HepG2 (cell line): ENCODE measurements at regions not wholly inside any gene's neighbourhood (a gene's known extent, or its start where the extent isn't known, plus 50 kb on each side); places are given as distances from the start of the nearest gene placed in this dataset.

Experiments
- ATAC-seq: fragments of 200-7000 bp; cut with Tn5 transposase; 3 replicates; pipeline ENCODE4 v1.9.1; 2020; ENCODE audit warnings: mild to moderate bottlenecking, moderate library complexity
- BruUV-seq: library from RNA; stranded (reverse); fragments of 400-500 nt; replicated peaks from 2 replicates; lab custom pipeline; 2021; lab: Mats Ljungman, UMichigan
- CTCF ChIA-PET: fragments of 300-600 bp; formaldehyde crosslinking; extraction: SDS; loops from one replicate; lab custom pipeline; 2021; ENCODE audit warnings: low total read pairs, inconsistent platforms, low intra/inter-chr PET ratio; lab: Yijun Ruan, JAX
- POLR2A ChIA-PET: fragments of 350-600 bp; sonication (Branson Sonifier 250); formaldehyde crosslinking; loops from one replicate; lab custom pipeline; 2020; ENCODE audit warnings: antibody characterized with exemption, inconsistent platforms; lab: Yijun Ruan, JAX
- DNase-seq: peaks from one replicate; pipeline ENCODE4 v3.0.0-alpha.2; 2015; ENCODE audit warnings: low spot score
- FAIRE-seq: peaks from 3 replicates; lab custom pipeline; 2011; peaks lifted over from hg19 to GRCh38; lab: Jason Lieb, UNC
- H2AFZ ChIP-seq: one replicate; pipeline ENCODE4 v1.6.1; 2011; ENCODE audit warnings: low read length, inconsistent platforms
- H3K27ac ChIP-seq: fragments of 300-600 bp; 3 replicates; pipeline ENCODE4 v1.8.0; 2011; ENCODE audit warnings: mixed run types, mild to moderate bottlenecking, mixed read lengths, low read length, inconsistent platforms; ENCODE audit not compliant: insufficient read depth; ENCODE audit errors: extremely low read length
- H3K27me3 ChIP-seq, 2 experiments: fragments of 200-600 bp in 1 of 2; 2 replicates in 1 of 2; 3 replicates in 1 of 2; pipeline versions ENCODE4 v1.6.0 to v1.8.0; 2011; ENCODE audit warnings: low read length in 2 of 2, mild to moderate bottlenecking in 2 of 2, moderate library complexity in 2 of 2, inconsistent platforms in 1 of 2; ENCODE audit not compliant: insufficient read depth in 2 of 2, control insufficient read depth in 1 of 2
- H3K36me3 ChIP-seq, 2 experiments: fragments of 200-600 bp in 1 of 2; replicated peaks in 1 of 2; 2 replicates in 1 of 2; 3 replicates in 1 of 2; pipeline versions ENCODE4 v1.5.1 to v1.8.0; 2011; ENCODE audit warnings: low read length in 2 of 2, inconsistent platforms in 1 of 2; ENCODE audit not compliant: insufficient read depth in 2 of 2, control insufficient read depth in 1 of 2
- H3K4me1 ChIP-seq: 2 replicates; pipeline ENCODE4 v1.5.1; 2012; ENCODE audit warnings: low read length, inconsistent platforms; ENCODE audit not compliant: insufficient read depth
- H3K4me2 ChIP-seq: 2 replicates; pipeline ENCODE4 v1.6.0; 2011; ENCODE audit warnings: low read depth, low read length, inconsistent platforms
- H3K4me3 ChIP-seq, 3 experiments: fragments of 200-600 bp in 1 of 3; sonication (generic), shearing (Covaris generic) in 1 of 3; replicated peaks in 1 of 3; 2 replicates each; pipeline ENCODE4 v1.5.1; 2011 to 2016; ENCODE audit warnings: low read length in 3 of 3, inconsistent platforms in 2 of 3, low read depth in 2 of 3, mild to moderate bottlenecking in 2 of 3, control low read depth in 1 of 3, mixed read lengths in 1 of 3; ENCODE audit not compliant: insufficient read depth in 1 of 3
- H3K79me2 ChIP-seq: one replicate; pipeline ENCODE4 v1.6.1; 2011; ENCODE audit warnings: low read length, inconsistent platforms; ENCODE audit not compliant: insufficient read depth
- H3K9ac ChIP-seq: 2 replicates; pipeline ENCODE4 v1.6.0; 2011; ENCODE audit warnings: mild to moderate bottlenecking, low read depth, low read length, inconsistent platforms; ENCODE audit not compliant: insufficient read depth
- H3K9me3 ChIP-seq: 2 replicates; pipeline ENCODE4 v1.5.1; 2012; ENCODE audit warnings: mild to moderate bottlenecking, low read length
- H4K20me1 ChIP-seq: 2 replicates; pipeline ENCODE4 v1.6.0; 2011; ENCODE audit warnings: inconsistent platforms, mild to moderate bottlenecking, low read length, moderate library complexity; ENCODE audit not compliant: insufficient read depth
- CBX5 ChIP-seq: sonication (generic); formaldehyde crosslinking; IDR thresholded peaks from 2 replicates; pipeline ENCODE4 v1.4.0; 2020; ENCODE audit warnings: missing genetic modification reagents, borderline replicate concordance
- CSRNP1 ChIP-seq: sonication (generic); formaldehyde crosslinking; IDR thresholded peaks from 2 replicates; pipeline ENCODE4 v1.8.1; 2023; ENCODE audit warnings: mild to moderate bottlenecking, missing genetic modification reagents
- KDM6A ChIP-seq: IDR thresholded peaks from 2 replicates; pipeline ENCODE4 v1.6.1; 2016; ENCODE audit warnings: low read depth
- MAFF ChIP-seq: IDR thresholded peaks from 2 replicates; pipeline ENCODE4 v1.6.1; 2011; ENCODE audit warnings: low read depth, low read length, improper control_type of control experiment
- MAFK ChIP-seq, 2 experiments: IDR thresholded peaks in 1 of 2; conservative IDR thresholded peaks in 1 of 2; 2 replicates each; pipeline ENCODE4 v1.6.1; 2011; ENCODE audit warnings: improper control_type of control experiment in 2 of 2, low read length in 2 of 2
- RBFOX2 ChIP-seq: fragments of 200-400 bp; formaldehyde crosslinking; IDR thresholded peaks from 2 replicates; pipeline ENCODE4 v1.6.1; 2017; ENCODE audit warnings: low read depth, mild to moderate bottlenecking, low read length
- TRIM22 ChIP-seq: fragments of 450-650 bp; IDR thresholded peaks from 2 replicates; pipeline ENCODE4 v1.6.1; 2017
- ZMYM3 ChIP-seq: sonication (generic); formaldehyde crosslinking; IDR thresholded peaks from 2 replicates; pipeline ENCODE4 v1.5.1; 2020; ENCODE audit warnings: mild to moderate bottlenecking, missing genetic modification reagents
- ZNF513 ChIP-seq: sonication (generic); formaldehyde crosslinking; conservative IDR thresholded peaks from 2 replicates; pipeline ENCODE4 v1.5.0; 2020; ENCODE audit warnings: missing genetic modification reagents
- ZNF530 ChIP-seq: sonication (generic); formaldehyde crosslinking; IDR thresholded peaks from 2 replicates; pipeline ENCODE4 v1.5.0; 2020; ENCODE audit warnings: low read depth, mild to moderate bottlenecking, missing genetic modification reagents
- ZNF687 ChIP-seq: sonication (generic); formaldehyde crosslinking; IDR thresholded peaks from 2 replicates; pipeline ENCODE4 v1.5.1; 2020; ENCODE audit warnings: mild to moderate bottlenecking, missing genetic modification reagents, moderate library complexity
- WGBS: methylation state at CpG from one replicate; pipeline ENCODE4 v1.1.6; 2017; ENCODE audit warnings: low lambda C conversion rate; 5-methylcytosine and 5-hydroxymethylcytosine counted together
- in situ Hi-C: cut with HindIII; loops from 2 replicates; pipeline ENCODE4 v1.10.0; 2017; ENCODE audit warnings: low pct_unique_long_range_greater_than_20kb; ENCODE audit not compliant: extremely low pct_ligation_motif_present
- intact Hi-C: fragments of 100-400 bp; cut with micrococcal nuclease; formaldehyde crosslinking; loops from one replicate; pipeline ENCODE4 v1.10.0; 2022; ENCODE audit not compliant: unreplicated experiment

- no peak for TF ChIP-seq ZNF687 (CRISPR knock-in tag)
- no peak for TF ChIP-seq KDM6A (CRISPR knock-in tag)
- no peak for TF ChIP-seq ZNF513 (CRISPR knock-in tag)
- no peak for TF ChIP-seq ZMYM3 (CRISPR knock-in tag)
- no peak for TF ChIP-seq CBX5 (CRISPR knock-in tag)
- TF ChIP-seq, all 625 proteins: peak for 0
Measured at GRCh38 chr14:80077262-80077661, 134.0 kb downstream of the DIO2 start (continued).

- in situ Hi-C loops, result loop anchor here (25.0 kb wide), 1 partner anchor 787 kb away; no protein-coding TSS in a partner anchor
Measured at GRCh38 chr14:80074900-80075574, 136.3 kb downstream of the DIO2 start.

More at GRCh38 chr14:80074900-80075574, 136.3 kb downstream of the DIO2 start:
- intact Hi-C loops, result no loop called here
- CTCF ChIA-PET, result no interaction called here
- Histone ChIP-seq H3K27me3 (no peaks in the 10 kb centered on the region), H3K79me2 (no peaks in the 10 kb centered on the region), H2AFZ (no peak overlapping the region), H4K20me1 (no peaks in the 10 kb centered on the region), H3K4me2 (no peak overlapping the region), H3K36me3 (no peaks in the 10 kb centered on the region), H3K9me3 (peaks cover 76% of the 10 kb centered on the region), H3K4me3 (no peak overlapping the region), H3K9ac (no peak overlapping the region), H3K4me1 (no peaks in the 10 kb centered on the region), H3K27ac (no peak overlapping the region)
- DNase-seq (no peak), FAIRE-seq (no peak), ATAC-seq (no peak)
- 31% methylated on average over 2 of the region's 2 CpGs for WGBS
- TF ChIP-seq MAFK (conservative IDR thresholded peaks at IDR 0.05 in 1 of 2, IDR thresholded peaks at IDR 0.05 in 1 of 2; ENCODE audit: low read length in 2 of 2) (peak; percentile 95 to 98), ZNF530 (no peak), RBFOX2 (no peak), MAFF (peak; percentile 96), TRIM22 (no peak), ZMYM3 (CRISPR knock-in tag) (no peak), CSRNP1 (CRISPR knock-in tag) (no peak)
- BruUV-seq, result no TSS peak
- POLR2A ChIA-PET, result no interaction called here
